Fibroblast of lung (primary cell): ENCODE measurements at regions not wholly inside any gene's neighbourhood (a gene's known extent, or its start where the extent isn't known, plus 50 kb on each side); places are given as distances from the start of the nearest gene placed in this dataset.

Source experiments
- DNase-seq, 2 donors: peaks; one replicate each; pipeline versions ENCODE4 v3.0.0 to v3.0.0-alpha.2; 2010; ENCODE audit warnings: low read depth in 2 of 2
- H2AFZ ChIP-seq: 2 replicates; pipeline ENCODE4 v1.5.1; 2012; ENCODE audit warnings: low read length, control low read depth, inconsistent platforms
- H3K27ac ChIP-seq: 2 replicates; pipeline ENCODE4 v1.5.1; 2011; ENCODE audit warnings: low read length, control low read depth; ENCODE audit not compliant: insufficient read depth
- H3K27me3 ChIP-seq: 2 replicates; pipeline ENCODE4 v1.5.1; 2011; ENCODE audit warnings: mild to moderate bottlenecking, low read length; ENCODE audit not compliant: control insufficient read depth, insufficient read depth
- H3K36me3 ChIP-seq: 2 replicates; pipeline ENCODE4 v1.5.1; 2011; ENCODE audit warnings: low read length; ENCODE audit not compliant: control insufficient read depth, insufficient read depth
- H3K4me1 ChIP-seq: 2 replicates; pipeline ENCODE4 v1.5.1; 2011; ENCODE audit warnings: low read length; ENCODE audit not compliant: control insufficient read depth, insufficient read depth; ENCODE audit errors: extremely low read depth
- H3K4me2 ChIP-seq: 2 replicates; pipeline ENCODE4 v1.5.1; 2011; ENCODE audit warnings: low read length, control low read depth; ENCODE audit not compliant: insufficient read depth; ENCODE audit errors: extremely low read depth
- H3K4me3 ChIP-seq, 4 experiments: fragments of 200-600 bp in 1 of 4; sonication (generic) in 1 of 4; replicated peaks in 1 of 4; 2 replicates each; pipeline ENCODE4 v1.5.1; 2011 to 2016; ENCODE audit warnings: low read length in 4 of 4, low read depth in 3 of 4, mild to moderate bottlenecking in 3 of 4, control low read depth in 2 of 4, inconsistent platforms in 1 of 4, mixed read lengths in 1 of 4; ENCODE audit not compliant: insufficient read depth in 1 of 4; ENCODE audit errors: control extremely low read depth in 1 of 4
- H3K79me2 ChIP-seq: 2 replicates; pipeline ENCODE4 v1.5.1; 2012; ENCODE audit warnings: mild to moderate bottlenecking, low read length, inconsistent platforms; ENCODE audit not compliant: control insufficient read depth, insufficient read depth
- H3K9ac ChIP-seq: 2 replicates; pipeline ENCODE4 v1.5.1; 2011; ENCODE audit warnings: mild to moderate bottlenecking, low read length, control low read depth; ENCODE audit not compliant: insufficient read depth
- H3K9me3 ChIP-seq: 2 replicates; pipeline ENCODE4 v1.5.1; 2012; ENCODE audit warnings: low read depth, low read length; ENCODE audit not compliant: control insufficient read depth, insufficient read depth
- H4K20me1 ChIP-seq: 2 replicates; pipeline ENCODE4 v1.5.1; 2011; ENCODE audit warnings: low read length; ENCODE audit not compliant: control insufficient read depth, insufficient read depth; ENCODE audit errors: extremely low read depth
- EZH2 ChIP-seq: IDR thresholded peaks from 2 replicates; pipeline ENCODE4 v1.5.1; 2012; ENCODE audit warnings: low read length, control low read depth, mild to moderate bottlenecking; ENCODE audit errors: missing control alignments
- TF ChIP-seq, protein P1 (sequence below), 2 donors: IDR thresholded peaks in 1 of 2; conservative IDR thresholded peaks in 1 of 2; 1 replicate in 1 of 2; 2 replicates in 1 of 2; pipeline ENCODE4 v1.5.1; 2011 to 2012; ENCODE audit warnings: low read length in 2 of 2, control low read depth in 1 of 2, inconsistent platforms in 1 of 2, low read depth in 1 of 2, mild to moderate bottlenecking in 1 of 2

DNA sequence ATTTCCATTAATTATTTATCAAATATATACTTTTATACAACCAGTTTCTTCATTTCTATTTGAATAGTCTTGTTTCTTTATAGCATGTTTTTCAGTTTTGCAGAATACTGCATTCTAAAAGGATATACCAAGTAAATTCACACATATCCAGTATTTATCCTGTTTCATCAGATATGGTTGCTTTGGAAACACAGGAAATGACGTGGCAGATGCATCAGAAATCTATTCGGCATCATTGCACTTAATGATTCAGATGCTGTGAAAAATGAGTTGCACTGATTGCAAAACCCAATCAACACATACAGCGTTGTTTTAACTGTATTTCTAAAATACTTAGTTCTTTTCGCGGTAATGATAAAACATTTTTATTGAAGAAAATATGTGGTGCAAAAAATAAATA, 594.9 kb downstream of the CDH26 start:
- H3K9me3 ChIP-seq, result no peaks in the 10 kb centered on the region
- peak in 1 of 2 donors; percentile 10 for DNase-seq
- H2AFZ ChIP-seq, result no peak overlapping the region
- no peak overlapping the region for H3K9ac ChIP-seq
- H3K79me2 ChIP-seq, result no peaks in the 10 kb centered on the region
- no peaks in the 10 kb centered on the region for H4K20me1 ChIP-seq
- TF ChIP-seq, protein P1, sequence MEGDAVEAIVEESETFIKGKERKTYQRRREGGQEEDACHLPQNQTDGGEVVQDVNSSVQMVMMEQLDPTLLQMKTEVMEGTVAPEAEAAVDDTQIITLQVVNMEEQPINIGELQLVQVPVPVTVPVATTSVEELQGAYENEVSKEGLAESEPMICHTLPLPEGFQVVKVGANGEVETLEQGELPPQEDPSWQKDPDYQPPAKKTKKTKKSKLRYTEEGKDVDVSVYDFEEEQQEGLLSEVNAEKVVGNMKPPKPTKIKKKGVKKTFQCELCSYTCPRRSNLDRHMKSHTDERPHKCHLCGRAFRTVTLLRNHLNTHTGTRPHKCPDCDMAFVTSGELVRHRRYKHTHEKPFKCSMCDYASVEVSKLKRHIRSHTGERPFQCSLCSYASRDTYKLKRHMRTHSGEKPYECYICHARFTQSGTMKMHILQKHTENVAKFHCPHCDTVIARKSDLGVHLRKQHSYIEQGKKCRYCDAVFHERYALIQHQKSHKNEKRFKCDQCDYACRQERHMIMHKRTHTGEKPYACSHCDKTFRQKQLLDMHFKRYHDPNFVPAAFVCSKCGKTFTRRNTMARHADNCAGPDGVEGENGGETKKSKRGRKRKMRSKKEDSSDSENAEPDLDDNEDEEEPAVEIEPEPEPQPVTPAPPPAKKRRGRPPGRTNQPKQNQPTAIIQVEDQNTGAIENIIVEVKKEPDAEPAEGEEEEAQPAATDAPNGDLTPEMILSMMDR (conservative IDR thresholded peaks at IDR 0.05 in 1 of 2, IDR thresholded peaks at IDR 0.05 in 1 of 2; ENCODE audit: low read depth in 1 of 2, low read length in 2 of 2), result no peak
- no peak for TF ChIP-seq EZH2
- H3K4me3 ChIP-seq, result no peak overlapping the region
- no peaks in the 10 kb centered on the region for H3K36me3 ChIP-seq
- H3K27me3 ChIP-seq, result no peaks in the 10 kb centered on the region
- no peaks in the 10 kb centered on the region for H3K4me1 ChIP-seq
- H3K27ac ChIP-seq, result no peak overlapping the region
- no peak overlapping the region for H3K4me2 ChIP-seq

DNA sequence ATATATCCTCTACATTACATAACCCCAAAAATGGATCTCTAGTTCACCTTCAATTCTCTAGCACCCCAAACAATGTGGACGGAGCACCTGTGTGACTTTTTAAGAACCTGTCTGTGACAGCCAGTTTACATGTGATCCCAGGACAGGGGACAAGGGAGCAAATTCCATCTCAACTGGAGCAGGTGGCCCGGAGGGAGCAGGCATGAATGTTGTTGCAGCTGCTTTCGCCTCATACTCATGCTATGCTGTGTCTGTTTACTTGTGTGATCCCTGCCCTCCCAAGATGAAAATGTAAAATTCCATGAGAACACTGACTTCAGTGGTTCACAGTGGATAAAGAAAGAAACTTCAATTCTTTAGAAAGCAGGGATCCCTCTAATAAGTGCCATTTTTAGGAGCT, 600.3 kb downstream of the CDH26 start:
- DNase-seq, result no peak

DNA sequence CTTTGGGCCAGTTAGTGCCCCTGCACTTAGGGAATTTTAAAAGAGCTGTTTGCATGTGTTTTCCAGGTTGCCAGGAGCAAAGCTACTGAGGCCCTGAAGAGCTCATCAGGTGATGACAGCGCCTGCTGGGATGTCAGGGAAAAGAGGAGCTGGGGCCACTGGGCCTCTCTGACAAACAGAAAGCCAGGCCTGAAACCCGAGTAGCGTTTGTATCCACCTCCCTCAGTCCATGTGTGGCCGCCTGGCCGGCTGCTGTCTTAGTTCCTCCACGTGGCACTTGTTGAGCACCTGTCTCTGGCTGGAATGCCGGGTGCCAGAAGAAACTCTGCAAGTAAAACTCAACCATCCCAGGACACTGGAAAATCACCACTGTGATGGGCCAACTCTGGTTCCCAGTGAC, 601.2 kb downstream of the CDH26 start:
- Histone ChIP-seq H3K27me3 (no peaks in the 10 kb centered on the region), H3K79me2 (no peaks in the 10 kb centered on the region), H3K36me3 (no peaks in the 10 kb centered on the region), H3K4me2 (no peak overlapping the region), H3K27ac (no peak overlapping the region), H3K4me3 (no peak overlapping the region), H2AFZ (no peak overlapping the region), H3K4me1 (no peaks in the 10 kb centered on the region), H3K9me3 (no peaks in the 10 kb centered on the region), H3K9ac (no peak overlapping the region), H4K20me1 (no peaks in the 10 kb centered on the region)
- DNase-seq, result no peak
- TF ChIP-seq, protein P1 (conservative IDR thresholded peaks at IDR 0.05 in 1 of 2, IDR thresholded peaks at IDR 0.05 in 1 of 2; ENCODE audit: low read depth in 1 of 2, low read length in 2 of 2), result no peak
- TF ChIP-seq EZH2, result no peak

More for the DNA sequence above, 600.3 kb downstream of the CDH26 start:
- Histone ChIP-seq H3K36me3 (no peaks in the 10 kb centered on the region), H3K27me3 (no peaks in the 10 kb centered on the region), H3K4me3 (no peak overlapping the region), H3K4me2 (no peak overlapping the region), H4K20me1 (no peaks in the 10 kb centered on the region), H3K4me1 (no peaks in the 10 kb centered on the region), H3K79me2 (no peaks in the 10 kb centered on the region), H3K9me3 (no peaks in the 10 kb centered on the region), H3K27ac (no peak overlapping the region), H3K9ac (no peak overlapping the region), H2AFZ (no peak overlapping the region)
- TF ChIP-seq, protein P1 (conservative IDR thresholded peaks at IDR 0.05 in 1 of 2, IDR thresholded peaks at IDR 0.05 in 1 of 2; ENCODE audit: low read depth in 1 of 2, low read length in 2 of 2), result no peak
- TF ChIP-seq EZH2, result no peak
